H9 (cell line): ENCODE measurements at regions not wholly inside any gene's neighbourhood (a gene's known extent, or its start where the extent isn't known, plus 50 kb on each side); places are given as distances from the start of the nearest gene placed in this dataset.

ENCODE experiments used
- DNase-seq: peaks from one replicate; pipeline ENCODE4 v3.0.0-alpha.2; 2017
- H2AFZ ChIP-seq: one replicate; pipeline ENCODE4 v1.6.1; 2013; ENCODE audit warnings: mild to moderate bottlenecking, low read length, control low read depth, moderate library complexity
- H2AK5ac ChIP-seq: 2 replicates; pipeline ENCODE4 v1.6.1; 2013; ENCODE audit warnings: low read length, control low read depth, mixed read lengths; ENCODE audit not compliant: insufficient read length
- H2BK120ac ChIP-seq: one replicate; pipeline ENCODE4 v1.6.1; 2013; ENCODE audit warnings: low read depth, mild to moderate bottlenecking, low read length, control low read depth, inconsistent platforms; ENCODE audit not compliant: poor library complexity, severe bottlenecking
- H2BK12ac ChIP-seq: 2 replicates; pipeline ENCODE4 v1.6.1; 2013; ENCODE audit warnings: low read length, control low read depth, mixed read lengths, low read depth; ENCODE audit not compliant: insufficient read length
- H2BK15ac ChIP-seq: 2 replicates; pipeline ENCODE4 v1.6.1; 2013; ENCODE audit warnings: low read depth, low read length, control low read depth
- H2BK20ac ChIP-seq: one replicate; pipeline ENCODE4 v1.6.1; 2013; ENCODE audit warnings: low read depth, mild to moderate bottlenecking, low read length, control low read depth, inconsistent platforms; ENCODE audit not compliant: poor library complexity, severe bottlenecking
- H2BK5ac ChIP-seq: 2 replicates; pipeline ENCODE4 v1.6.1; 2013; ENCODE audit warnings: low read length, control low read depth, mixed read lengths; ENCODE audit not compliant: insufficient read length
- H3K14ac ChIP-seq: 2 replicates; pipeline ENCODE4 v1.6.1; 2013; ENCODE audit warnings: low read length, control low read depth; ENCODE audit not compliant: insufficient read depth
- H3K18ac ChIP-seq: 2 replicates; pipeline ENCODE4 v1.6.1; 2013; ENCODE audit warnings: low read depth, mild to moderate bottlenecking, mixed read lengths, low read length, control low read depth; ENCODE audit not compliant: insufficient read length
- H3K23ac ChIP-seq: 2 replicates; pipeline ENCODE4 v1.6.1; 2013; ENCODE audit warnings: low read length, control low read depth, mixed read lengths, low read depth; ENCODE audit not compliant: insufficient read length
- H3K23me2 ChIP-seq: 2 replicates; pipeline ENCODE4 v1.6.1; 2013; ENCODE audit warnings: low read depth, mild to moderate bottlenecking, mixed read lengths, low read length, control low read depth; ENCODE audit not compliant: insufficient read length, poor library complexity, severe bottlenecking
- H3K27ac ChIP-seq: 2 replicates; pipeline ENCODE4 v1.5.1; 2013; ENCODE audit warnings: low read length, control low read depth, mixed read lengths, low read depth; ENCODE audit not compliant: insufficient read length
- H3K27me3 ChIP-seq: 2 replicates; pipeline ENCODE4 v1.6.1; 2013; ENCODE audit warnings: low read length, control low read depth, inconsistent platforms; ENCODE audit not compliant: insufficient read depth
- H3K4ac ChIP-seq: 2 replicates; pipeline ENCODE4 v1.6.1; 2013; ENCODE audit warnings: low read depth, mild to moderate bottlenecking, control low read depth, inconsistent platforms, low read length, moderate library complexity
- H3K4me1 ChIP-seq: 2 replicates; pipeline ENCODE4 v1.6.1; 2013; ENCODE audit warnings: low read length, control low read depth, inconsistent platforms; ENCODE audit not compliant: insufficient read depth
- H3K4me2 ChIP-seq: 2 replicates; pipeline ENCODE4 v1.6.1; 2013; ENCODE audit warnings: low read length, control low read depth, mixed read lengths; ENCODE audit not compliant: insufficient read length, insufficient read depth
- H3K56ac ChIP-seq: 2 replicates; pipeline ENCODE4 v1.6.1; 2013; ENCODE audit warnings: low read depth, mild to moderate bottlenecking, mixed read lengths, low read length, control low read depth; ENCODE audit not compliant: insufficient read length
- H3K79me1 ChIP-seq: 2 replicates; pipeline ENCODE4 v1.6.1; 2013; ENCODE audit warnings: low read depth, mild to moderate bottlenecking, moderate library complexity, low read length, control low read depth, inconsistent platforms; ENCODE audit not compliant: insufficient read depth, poor library complexity, severe bottlenecking
- H3K79me2 ChIP-seq: 2 replicates; pipeline ENCODE4 v1.6.1; 2013; ENCODE audit warnings: low read length, control low read depth, inconsistent platforms; ENCODE audit not compliant: insufficient read depth
- H3K9ac ChIP-seq: 2 replicates; pipeline ENCODE4 v1.6.1; 2013; ENCODE audit warnings: low read length, control low read depth, mixed read lengths; ENCODE audit not compliant: insufficient read length; ENCODE audit errors: extremely low read depth
- H3K9me3 ChIP-seq: one replicate; pipeline ENCODE4 v1.6.1; 2013; ENCODE audit warnings: low read depth, low read length, inconsistent platforms; ENCODE audit not compliant: control insufficient read depth
- H3T11ph ChIP-seq: one replicate; pipeline ENCODE4 v1.6.1; 2013; ENCODE audit warnings: mild to moderate bottlenecking, low read length, control low read depth, inconsistent platforms
- H4K20me1 ChIP-seq: one replicate; pipeline ENCODE4 v1.6.1; 2013; ENCODE audit not compliant: control insufficient read depth, insufficient read length, insufficient read depth
- H4K5ac ChIP-seq: 2 replicates; pipeline ENCODE4 v1.6.1; 2013; ENCODE audit warnings: low read depth, mild to moderate bottlenecking, mixed read lengths, low read length, control low read depth; ENCODE audit not compliant: insufficient read length
- H4K8ac ChIP-seq: replicated peaks from 2 replicates; pipeline ENCODE4 v1.6.1; 2013; ENCODE audit warnings: low read length, control low read depth, mixed read lengths, low read depth; ENCODE audit not compliant: insufficient read length
- H4K91ac ChIP-seq: 2 replicates; pipeline ENCODE4 v1.6.1; 2013; ENCODE audit warnings: low read depth, mild to moderate bottlenecking, moderate library complexity, mixed read lengths, low read length, control low read depth; ENCODE audit not compliant: insufficient read length
- H3K27ac Mint-ChIP-seq, 3 experiments: 2 replicates in 2 of 3; 3 replicates in 1 of 3; pipeline ENCODE4 v1.8.0; 2020 to 2021; ENCODE audit warnings: mixed read lengths in 3 of 3, mild to moderate bottlenecking in 1 of 3, moderate library complexity in 1 of 3
- H3K27me3 Mint-ChIP-seq: 2 replicates; pipeline ENCODE4 v1.8.0; 2021; ENCODE audit warnings: low read depth, mild to moderate bottlenecking, moderate library complexity, mixed read lengths
- H3K36me3 Mint-ChIP-seq, 3 experiments: 2 replicates in 2 of 3; 3 replicates in 1 of 3; pipeline ENCODE4 v1.8.0; 2020 to 2021; ENCODE audit warnings: low read depth in 3 of 3, mixed read lengths in 3 of 3; ENCODE audit not compliant: insufficient read depth in 1 of 3
- H3K4me1 Mint-ChIP-seq, 2 experiments: 2 replicates each; pipeline ENCODE4 v1.8.0; 2020; ENCODE audit warnings: mixed read lengths in 2 of 2
- H3K4me3 Mint-ChIP-seq, 2 experiments: 2 replicates in 1 of 2; 3 replicates in 1 of 2; pipeline ENCODE4 v1.8.0; 2020 to 2021; ENCODE audit warnings: mild to moderate bottlenecking in 2 of 2, mixed read lengths in 2 of 2, moderate library complexity in 1 of 2
- H3K9me3 Mint-ChIP-seq, 2 experiments: 2 replicates in 1 of 2; 3 replicates in 1 of 2; pipeline ENCODE4 v1.8.0; 2020; ENCODE audit warnings: mild to moderate bottlenecking in 2 of 2, mixed read lengths in 2 of 2, moderate library complexity in 1 of 2
- WGBS: extraction: QIAGEN DNeasy Blood & Tissue Kit; methylation state at CpG from one replicate; pipeline ENCODE4 v1.1.7; 2013; ENCODE audit warnings: missing lambda C conversion rate, low lambda C conversion rate, mixed read lengths; ENCODE audit not compliant: insufficient read length; ENCODE audit errors: extremely low coverage; 5-methylcytosine and 5-hydroxymethylcytosine counted together
- TF ChIP-seq, protein P1 (sequence below): fragments of 200-600 bp; sonication (generic); conservative IDR thresholded peaks from 3 replicates; pipeline ENCODE4 v1.8.0; 2021; ENCODE audit warnings: antibody characterized with exemption, mild to moderate bottlenecking

DNA sequence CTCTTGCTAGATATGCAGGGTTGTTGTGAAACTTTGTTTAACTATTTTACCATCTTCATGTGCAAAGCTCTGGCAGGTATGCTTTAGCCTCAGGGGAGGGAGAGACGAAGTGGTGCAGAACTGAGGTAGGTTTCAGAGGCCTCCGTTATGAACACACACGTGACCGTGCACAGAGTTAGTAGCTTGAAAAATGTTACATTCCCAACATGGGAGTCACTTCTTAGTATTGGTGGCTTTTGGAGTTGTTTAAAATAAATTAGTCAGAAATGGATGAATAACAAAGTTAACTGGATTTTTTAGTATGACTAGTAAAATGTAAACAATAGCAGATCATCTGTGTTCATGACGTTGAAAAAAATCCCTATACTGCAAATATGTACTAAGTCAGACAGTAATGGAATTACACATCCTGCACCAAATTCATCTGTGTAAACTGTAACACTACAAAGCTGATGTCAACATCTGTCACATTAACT is 279.6 kb downstream of the KLF13 start:
- H3K4me3 Mint-ChIP-seq = no peak overlapping the region
- no peak overlapping the region for H3K9ac ChIP-seq
- no peak overlapping the region for H2BK5ac ChIP-seq
- no peak overlapping the region for H4K5ac ChIP-seq
- no CpG with 5 or more reads among the region's 5 CpGs for WGBS
- H4K8ac ChIP-seq = no peak overlapping the region
- H2BK15ac ChIP-seq = no peak overlapping the region
- H3K18ac ChIP-seq = no peak overlapping the region
- H4K20me1 ChIP-seq = no peaks in the 10 kb centered on the region
- H3K23ac ChIP-seq = no peak overlapping the region
- no peaks in the 10 kb centered on the region for H3K27me3 ChIP-seq
- H4K91ac ChIP-seq = no peak overlapping the region
- H3K9me3 Mint-ChIP-seq = peaks cover 5 to 7% of the 10 kb centered on the region in 2 experiments; a peak in 2 of 5 replicates
- no peak overlapping the region for H3K27ac Mint-ChIP-seq
- H2BK20ac ChIP-seq = no peak overlapping the region
- peaks cover 12 to 19% of the 10 kb centered on the region in 2 experiments for H3K4me1 Mint-ChIP-seq
- no peak for DNase-seq
- H3K79me2 ChIP-seq = no peaks in the 10 kb centered on the region
- no peak overlapping the region for H3K56ac ChIP-seq
- no peaks in the 10 kb centered on the region for H3K23me2 ChIP-seq
- H2BK120ac ChIP-seq = no peak overlapping the region
- no peaks in the 10 kb centered on the region for H3K9me3 ChIP-seq
- H3K4ac ChIP-seq = no peak overlapping the region
- H3K27me3 Mint-ChIP-seq = no peaks in the 10 kb centered on the region
- no peak overlapping the region for H3T11ph ChIP-seq
- H3K79me1 ChIP-seq = no peaks in the 10 kb centered on the region
- H2AFZ ChIP-seq = no peak overlapping the region
- no peak overlapping the region for H2BK12ac ChIP-seq
- TF ChIP-seq, protein P1, sequence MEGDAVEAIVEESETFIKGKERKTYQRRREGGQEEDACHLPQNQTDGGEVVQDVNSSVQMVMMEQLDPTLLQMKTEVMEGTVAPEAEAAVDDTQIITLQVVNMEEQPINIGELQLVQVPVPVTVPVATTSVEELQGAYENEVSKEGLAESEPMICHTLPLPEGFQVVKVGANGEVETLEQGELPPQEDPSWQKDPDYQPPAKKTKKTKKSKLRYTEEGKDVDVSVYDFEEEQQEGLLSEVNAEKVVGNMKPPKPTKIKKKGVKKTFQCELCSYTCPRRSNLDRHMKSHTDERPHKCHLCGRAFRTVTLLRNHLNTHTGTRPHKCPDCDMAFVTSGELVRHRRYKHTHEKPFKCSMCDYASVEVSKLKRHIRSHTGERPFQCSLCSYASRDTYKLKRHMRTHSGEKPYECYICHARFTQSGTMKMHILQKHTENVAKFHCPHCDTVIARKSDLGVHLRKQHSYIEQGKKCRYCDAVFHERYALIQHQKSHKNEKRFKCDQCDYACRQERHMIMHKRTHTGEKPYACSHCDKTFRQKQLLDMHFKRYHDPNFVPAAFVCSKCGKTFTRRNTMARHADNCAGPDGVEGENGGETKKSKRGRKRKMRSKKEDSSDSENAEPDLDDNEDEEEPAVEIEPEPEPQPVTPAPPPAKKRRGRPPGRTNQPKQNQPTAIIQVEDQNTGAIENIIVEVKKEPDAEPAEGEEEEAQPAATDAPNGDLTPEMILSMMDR = no peak
- H3K4me1 ChIP-seq = no peaks in the 10 kb centered on the region; the same call in 1 of the 2 replicates
- H3K27ac ChIP-seq = no peak overlapping the region
- no peak overlapping the region for H3K14ac ChIP-seq
- H3K36me3 Mint-ChIP-seq = peaks cover 0 to 2% (median 0%) of the 10 kb centered on the region in 3 experiments; a peak in 1 of 7 replicates
- H2AK5ac ChIP-seq = no peak overlapping the region
- no peak overlapping the region for H3K4me2 ChIP-seq
